HS-27A (cell line): ENCODE measurements at regions not wholly inside any gene's neighbourhood (a gene's known extent, or its start where the extent isn't known, plus 50 kb on each side); places are given as distances from the start of the nearest gene placed in this dataset.

Experiments
- DNase-seq: peaks from one replicate; pipeline ENCODE4 v3.0.0-alpha.2; 2012; ENCODE audit warnings: low read depth, missing footprints

DNA sequence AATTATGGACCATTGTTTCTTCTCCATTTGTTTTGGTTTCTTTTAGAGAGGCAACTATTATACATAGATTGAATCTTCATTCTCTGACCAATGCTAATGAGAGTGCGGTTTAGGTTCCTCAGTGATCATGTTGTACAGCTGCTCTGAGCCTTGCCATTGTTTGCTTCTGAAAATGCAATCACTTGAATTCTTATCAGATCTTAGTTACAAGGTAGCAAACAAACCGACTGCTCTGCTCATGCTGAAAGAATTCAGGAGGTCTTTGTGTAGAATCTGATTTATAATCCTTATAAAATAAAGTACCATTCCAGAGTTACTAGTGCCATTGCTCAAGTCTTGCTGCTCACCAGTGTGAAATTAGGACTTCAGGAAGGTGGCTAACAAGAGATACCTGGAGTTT lies 569.1 kb upstream of the ID4 start:
- no peak for DNase-seq

GRCh38 chr6:19268718-19269117 lies 568.5 kb upstream of the ID4 start:
- no peak for DNase-seq

GRCh38 chr6:19269341-19269898 lies 567.8 kb upstream of the ID4 start:
- no peak for DNase-seq

DNA sequence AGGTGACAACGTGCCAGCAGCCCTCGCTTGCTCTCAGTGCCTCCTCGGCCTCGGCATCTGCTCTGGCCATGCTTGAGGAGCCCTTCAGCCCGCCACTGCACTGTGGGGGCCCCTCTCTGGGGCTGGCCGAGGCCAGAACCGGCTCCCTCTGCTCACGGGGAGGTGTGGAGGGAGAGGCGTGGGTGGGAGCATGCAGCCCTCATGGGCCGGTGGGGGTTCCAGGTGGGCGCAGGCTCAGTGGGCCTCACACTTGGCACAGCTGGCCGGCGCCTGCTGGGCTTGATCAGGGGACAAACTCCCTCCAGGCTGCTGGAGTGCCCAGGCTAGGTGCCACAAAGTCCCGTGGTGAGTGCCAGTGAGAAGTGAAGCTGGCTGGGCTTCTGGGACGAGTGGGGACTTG lies 566.6 kb upstream of the ID4 start:
- no peak for DNase-seq

DNA sequence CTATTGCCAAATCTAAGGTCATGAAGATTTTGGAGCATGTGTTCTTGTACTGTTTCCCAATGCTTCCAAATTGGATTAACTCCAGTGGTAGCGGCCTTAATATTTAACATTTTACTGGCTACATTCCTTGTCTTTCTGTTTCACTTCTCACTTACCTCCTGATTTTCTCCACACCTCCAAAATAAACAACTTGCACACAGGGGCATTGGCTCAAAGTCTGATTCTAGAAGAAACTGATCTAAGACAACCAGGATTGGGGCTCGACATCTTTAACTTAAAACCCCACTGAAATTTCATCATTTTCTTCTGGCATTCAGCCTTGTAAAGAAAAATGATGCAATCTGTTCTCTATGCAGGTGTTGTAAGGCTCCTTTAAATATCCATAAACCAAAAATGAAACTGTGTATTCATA lies 557.9 kb upstream of the ID4 start:
- no peak for DNase-seq

- DNase-seq, result no peak
Observed at GRCh38 chr6:19287928-19288327, 549.2 kb upstream of the ID4 start.

DNA sequence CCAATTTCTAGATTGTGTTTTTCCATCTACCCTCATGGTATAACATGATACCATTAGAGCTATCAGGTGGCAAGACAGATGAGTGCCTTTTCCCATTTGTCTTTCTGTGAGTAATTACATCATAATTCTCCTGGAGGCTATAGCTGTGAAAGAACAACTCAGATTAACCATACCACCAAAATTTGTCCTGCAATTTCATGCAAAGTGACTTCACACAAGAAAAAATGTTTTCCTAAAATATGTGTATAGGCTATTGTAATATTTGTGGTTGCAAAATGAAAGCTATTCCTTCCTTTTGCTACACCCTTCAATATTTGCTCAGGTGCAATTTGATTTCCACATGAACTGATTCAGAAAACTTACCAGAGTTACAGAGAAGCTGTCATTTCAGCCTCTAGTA lies 547.7 kb upstream of the ID4 start:
- DNase-seq, result no peak

DNA sequence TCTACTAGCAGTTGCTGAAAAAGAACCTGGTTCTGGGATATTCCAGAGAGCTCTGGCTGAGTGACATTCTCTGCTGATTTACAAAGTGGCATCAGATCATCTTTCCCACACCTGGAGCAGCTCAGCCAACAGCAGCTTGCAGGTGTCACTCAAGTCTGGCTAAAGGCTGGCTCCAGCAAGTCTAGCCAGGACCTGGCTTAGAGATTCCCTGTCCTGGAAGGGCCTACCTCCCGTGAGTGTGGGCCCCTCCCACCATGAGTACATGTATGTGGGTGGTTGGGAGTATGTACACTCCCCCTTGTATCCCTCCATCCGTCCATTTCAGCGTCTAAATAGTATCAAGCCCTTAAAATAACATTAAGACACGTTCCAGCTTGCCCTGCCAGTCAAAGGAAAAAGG lies 539.3 kb upstream of the ID4 start:
- DNase-seq, result no peak

DNA sequence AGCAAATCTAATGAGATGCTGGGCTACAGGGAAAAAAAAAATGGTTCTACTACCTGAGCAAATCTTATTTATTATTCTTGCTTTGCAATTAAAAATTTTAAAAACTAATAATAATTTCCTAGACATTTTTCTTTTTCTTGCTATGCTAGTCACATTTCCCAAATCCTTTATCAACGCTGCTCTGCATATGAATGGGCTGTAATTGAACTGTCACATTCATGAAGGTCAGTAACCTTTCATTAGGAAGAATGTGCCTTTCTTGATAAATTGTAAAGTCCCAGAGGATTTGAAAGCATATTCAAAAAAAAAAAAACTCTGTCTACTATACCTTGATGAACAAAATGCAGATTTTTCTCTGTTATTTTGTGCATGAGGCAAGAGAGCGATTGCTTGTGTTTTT lies 538.7 kb upstream of the ID4 start:
- no peak for DNase-seq

DNA sequence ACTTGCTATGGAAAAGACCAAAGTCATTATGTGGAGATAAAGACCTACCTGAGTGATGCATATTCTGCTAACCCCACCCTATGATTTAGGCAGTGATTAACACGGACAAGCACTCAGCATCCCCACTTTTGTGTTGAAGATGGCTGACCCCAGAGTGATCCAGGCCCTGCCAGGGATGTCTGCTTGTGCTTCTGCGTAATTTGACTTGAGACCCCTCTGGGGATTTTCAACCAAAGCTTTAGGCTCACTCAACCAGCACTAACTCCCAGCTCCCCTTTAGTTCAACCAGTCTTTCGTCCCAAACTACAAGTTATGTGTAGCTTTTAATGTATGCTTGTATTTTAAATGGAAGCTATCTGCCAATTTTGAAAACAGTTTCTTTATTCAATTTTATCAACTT lies 538.0 kb upstream of the ID4 start:
- no peak for DNase-seq

DNA sequence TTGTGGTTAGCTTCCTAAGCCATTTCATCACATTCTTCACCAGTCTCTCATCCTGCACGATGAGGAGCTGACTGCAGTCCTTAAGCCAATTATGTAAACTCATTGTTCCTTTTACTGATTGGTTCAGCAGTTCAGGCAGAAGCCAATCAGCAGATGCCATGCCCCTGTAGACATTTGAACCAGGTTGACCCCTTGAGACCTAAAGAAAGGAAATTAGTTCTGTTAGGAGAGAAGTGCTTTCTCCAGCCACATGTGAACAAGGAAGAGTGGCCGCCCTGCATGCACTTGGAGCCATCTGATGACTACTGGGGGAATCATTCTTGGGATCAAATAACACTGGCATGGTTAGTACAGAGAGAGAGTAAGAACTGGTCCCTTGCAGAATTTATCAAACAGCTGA lies 535.2 kb upstream of the ID4 start:
- no peak for DNase-seq

GRCh38 chr6:19303383-19303782 lies 533.8 kb upstream of the ID4 start:
- DNase-seq, result no peak

GRCh38 chr6:19309661-19310060 lies 527.5 kb upstream of the ID4 start:
- DNase-seq, result no peak

DNA sequence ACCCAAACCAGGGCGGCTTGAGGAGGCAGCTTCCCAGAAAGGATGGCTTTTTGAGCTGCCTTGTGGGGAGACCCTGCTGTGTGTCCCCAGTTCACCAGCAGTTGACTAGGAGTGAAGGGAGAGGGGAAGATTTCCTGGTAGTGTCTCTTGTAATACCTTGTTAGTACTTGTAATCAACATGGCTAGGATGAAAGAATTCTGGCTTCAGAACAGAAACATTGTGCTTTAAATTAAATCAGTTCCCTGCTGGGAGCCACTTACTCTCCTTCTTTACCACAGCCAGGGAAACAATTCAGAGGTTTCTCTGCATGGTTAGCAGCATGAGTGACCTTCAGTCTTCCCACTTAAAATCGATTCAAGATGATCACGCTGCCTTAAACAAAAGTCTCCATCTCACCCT lies 525.4 kb upstream of the ID4 start:
- DNase-seq, result no peak

GRCh38 chr6:19312241-19312978 lies 524.8 kb upstream of the ID4 start:
- no peak for DNase-seq

- no peak for DNase-seq
Observed at GRCh38 chr6:19317431-19317986, 519.7 kb upstream of the ID4 start.

DNA sequence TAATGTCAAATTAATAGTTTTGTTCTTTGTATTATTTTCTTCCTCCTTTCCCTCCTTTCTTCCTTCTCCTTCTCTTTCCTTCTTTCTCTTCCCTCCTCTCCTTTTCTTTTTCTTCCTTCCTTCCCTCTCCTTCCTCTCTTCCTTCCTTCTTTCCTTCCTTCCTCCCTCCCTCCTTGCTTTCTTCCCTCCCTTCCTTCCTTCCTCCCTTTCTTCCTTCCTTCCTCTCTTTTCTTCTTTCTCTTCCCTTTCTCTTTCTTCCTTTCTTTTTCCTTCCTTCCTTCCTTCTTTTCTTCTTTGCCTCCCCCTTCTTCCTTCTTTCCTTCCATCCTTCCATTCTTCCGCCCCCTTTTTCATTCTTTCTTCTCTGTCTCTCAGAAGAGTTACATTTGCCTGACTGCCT lies 518.2 kb upstream of the ID4 start:
- DNase-seq, result no peak

DNA sequence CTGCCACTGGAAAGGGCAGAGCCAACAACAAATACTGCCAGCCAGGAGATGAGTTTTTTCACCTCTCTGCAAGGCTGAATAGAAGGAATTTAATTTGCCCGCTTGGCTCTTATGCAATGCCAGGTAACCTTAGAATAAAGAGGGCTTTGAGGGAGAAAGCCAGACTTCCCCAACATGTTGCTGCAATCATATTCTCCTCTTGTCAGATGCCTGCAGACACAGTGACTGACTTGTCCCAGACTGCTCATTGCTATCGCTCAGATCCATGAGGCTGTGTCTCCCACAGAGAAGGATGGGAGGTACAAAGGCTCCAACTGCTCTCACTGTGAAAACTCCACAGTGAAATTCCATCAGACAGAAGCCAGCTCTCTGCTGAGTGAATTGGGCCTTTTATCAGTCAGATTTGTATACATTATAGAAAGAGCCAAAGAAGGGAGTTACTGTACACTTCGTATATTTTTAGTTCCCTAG lies 517.0 kb upstream of the ID4 start:
- DNase-seq, result no peak

DNA sequence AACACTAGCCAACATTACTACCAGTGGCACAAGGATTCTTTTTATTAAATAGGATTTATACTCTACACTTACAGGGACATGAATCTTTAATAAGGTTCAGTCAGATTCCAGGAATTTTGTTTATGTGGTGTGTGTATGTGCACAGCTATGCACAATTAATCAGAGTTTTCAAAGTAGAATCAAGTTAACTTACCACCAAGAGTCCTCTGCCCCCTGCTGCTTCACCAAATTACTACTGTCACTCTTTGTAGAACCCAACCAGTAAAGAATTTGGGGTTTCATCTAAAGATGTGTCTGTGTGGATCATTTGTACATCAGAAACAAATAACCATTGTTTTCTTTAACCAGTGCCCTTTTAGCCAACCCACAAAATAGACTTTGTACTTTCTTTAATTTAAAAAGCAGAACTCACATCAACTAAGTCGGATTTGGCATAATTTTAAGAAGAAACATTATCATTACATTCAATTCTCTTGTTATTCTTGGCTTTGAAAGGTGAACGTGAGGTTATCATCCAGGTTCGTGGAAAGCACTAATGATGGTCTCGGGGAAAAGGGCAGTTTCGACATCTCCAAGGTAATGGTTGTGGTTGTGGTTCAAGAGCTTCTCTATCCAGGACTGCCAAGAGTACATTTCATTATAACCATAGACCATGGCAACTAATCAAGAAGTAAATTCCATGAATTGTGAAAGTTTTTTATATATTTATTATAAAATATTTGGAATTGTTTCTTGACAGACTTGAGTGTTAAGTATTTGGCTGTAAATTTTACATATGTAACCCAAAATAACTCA lies 514.3 kb upstream of the ID4 start:
- DNase-seq, result no peak

DNA sequence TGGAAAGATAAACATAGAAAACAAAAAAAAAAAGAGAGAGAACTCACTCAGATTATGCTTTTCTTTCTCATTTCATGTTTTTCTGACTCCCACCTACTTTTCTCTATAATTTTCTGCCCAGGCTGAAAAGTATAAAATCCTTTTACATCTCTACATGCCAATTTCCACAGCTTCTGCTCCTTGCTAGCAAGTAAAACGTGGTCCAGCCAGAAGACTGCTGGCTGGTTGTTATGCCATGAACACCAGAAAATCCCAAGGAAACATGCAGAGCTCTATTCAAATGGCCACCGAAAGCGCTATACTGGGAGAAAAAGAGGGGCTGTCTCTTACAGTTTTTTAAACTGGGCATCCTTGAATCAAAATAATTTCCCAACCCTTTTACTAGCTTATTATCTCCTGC lies 512.8 kb upstream of the ID4 start:
- no peak for DNase-seq

GRCh38 chr6:19325335-19325789 lies 511.8 kb upstream of the ID4 start:
- no peak for DNase-seq

DNA sequence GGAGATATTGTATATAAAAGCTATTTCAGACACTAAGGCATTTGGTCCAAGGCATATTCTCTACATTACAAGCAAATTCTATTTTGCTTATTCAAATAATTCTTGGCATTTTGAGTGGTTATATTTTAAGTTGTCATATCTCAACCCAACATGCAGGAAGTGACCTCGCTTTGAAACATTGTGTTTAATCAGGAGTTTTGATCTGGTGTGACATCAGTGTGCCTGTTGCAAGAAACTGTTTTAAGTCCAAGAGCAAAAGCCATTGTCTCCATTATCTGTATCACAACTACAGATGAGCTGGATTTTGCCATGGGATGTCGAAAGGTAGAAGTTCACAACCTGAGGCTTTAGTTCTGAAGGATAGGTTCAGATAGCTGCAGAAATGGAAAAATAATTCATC lies 509.9 kb upstream of the ID4 start:
- no peak for DNase-seq

DNA sequence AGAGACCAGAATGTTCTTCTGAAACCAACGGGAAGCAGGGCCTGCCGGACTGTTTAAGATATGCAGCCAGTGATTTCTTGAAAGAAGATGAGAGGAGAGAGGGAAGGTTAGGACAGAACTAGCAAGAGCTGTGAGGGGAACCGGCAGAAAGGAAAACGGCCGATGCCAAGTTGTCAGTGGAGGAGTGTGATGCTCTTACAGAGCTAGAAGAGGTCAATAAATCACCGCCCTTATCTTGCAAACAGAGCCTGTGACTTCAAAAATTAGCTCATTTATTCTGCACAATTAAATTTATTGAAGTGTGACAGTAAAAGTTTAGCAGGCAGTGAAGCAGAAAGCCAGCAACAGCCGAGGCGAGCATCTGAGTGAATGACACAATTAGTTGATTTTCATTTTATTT lies 509.5 kb upstream of the ID4 start:
- no peak for DNase-seq
